Endodermal cell (in vitro differentiated cells): ENCODE measurements at regions not wholly inside any gene's neighbourhood (a gene's known extent, or its start where the extent isn't known, plus 50 kb on each side); places are given as distances from the start of the nearest gene placed in this dataset.

Experiments used
- DNase-seq: peaks from one replicate; pipeline ENCODE4 v3.0.0-alpha.2; 2017
- H3K27ac ChIP-seq: 2 replicates; pipeline ENCODE4 v1.5.1; 2013; ENCODE audit warnings: mild to moderate bottlenecking, low read depth, low read length, moderate library complexity
- H3K27me3 ChIP-seq: 2 replicates; pipeline ENCODE4 v1.6.1; 2013; ENCODE audit warnings: mild to moderate bottlenecking, low read length, moderate library complexity; ENCODE audit not compliant: insufficient read depth, control insufficient read depth, poor library complexity, severe bottlenecking
- H3K36me3 ChIP-seq: 2 replicates; pipeline ENCODE4 v1.7.0; 2013; ENCODE audit warnings: mild to moderate bottlenecking, low read length, moderate library complexity; ENCODE audit not compliant: control insufficient read depth, insufficient read depth
- H3K4me1 ChIP-seq: one replicate; pipeline ENCODE4 v1.7.0; 2013; ENCODE audit warnings: low read length; ENCODE audit not compliant: control insufficient read depth, insufficient read depth
- H3K4me3 ChIP-seq: 2 replicates; pipeline ENCODE4 v1.5.1; 2013; ENCODE audit warnings: mild to moderate bottlenecking, low read length, moderate library complexity
- H3K9ac ChIP-seq: 2 replicates; pipeline ENCODE4 v1.6.1; 2013; ENCODE audit warnings: mild to moderate bottlenecking, low read length, moderate library complexity; ENCODE audit not compliant: poor library complexity, severe bottlenecking; ENCODE audit errors: extremely low read depth
- H3K9me3 ChIP-seq: 2 replicates; pipeline ENCODE4 v1.6.1; 2013; ENCODE audit warnings: mild to moderate bottlenecking, low read length, moderate library complexity; ENCODE audit not compliant: control insufficient read depth
- H3K27ac Mint-ChIP-seq: 2 replicates; pipeline ENCODE4 v1.8.0; 2020; ENCODE audit warnings: mixed read lengths
- H3K27me3 Mint-ChIP-seq: 2 replicates; pipeline ENCODE4 v1.8.0; 2021; ENCODE audit warnings: mild to moderate bottlenecking, mixed read lengths; ENCODE audit not compliant: insufficient read depth
- H3K36me3 Mint-ChIP-seq: 2 replicates; pipeline ENCODE4 v1.8.0; 2020; ENCODE audit warnings: low read depth, mixed read lengths
- H3K4me1 Mint-ChIP-seq: 2 replicates; pipeline ENCODE4 v1.8.0; 2020; ENCODE audit warnings: mixed read lengths
- H3K4me3 Mint-ChIP-seq: 2 replicates; pipeline ENCODE4 v1.8.0; 2020; ENCODE audit warnings: mild to moderate bottlenecking, moderate library complexity, mixed read lengths
- H3K9me3 Mint-ChIP-seq: 2 replicates; pipeline ENCODE4 v1.8.0; 2020; ENCODE audit warnings: mild to moderate bottlenecking, mixed read lengths
- WGBS, 2 experiments: methylation state at CpG; one replicate each; pipeline versions ENCODE4 v1.1.5 to v1.1.7; 2013; ENCODE audit warnings: missing lambda C conversion rate in 2 of 2, mixed read lengths in 1 of 2; ENCODE audit not compliant: insufficient coverage in 1 of 2, insufficient read length in 1 of 2; 5-methylcytosine and 5-hydroxymethylcytosine counted together
- TF ChIP-seq, protein P1 (sequence below): fragments of 200-600 bp; sonication (generic); conservative IDR thresholded peaks from 2 replicates; pipeline ENCODE4 v1.5.0; 2021; ENCODE audit warnings: antibody characterized with exemption, mild to moderate bottlenecking

DNA sequence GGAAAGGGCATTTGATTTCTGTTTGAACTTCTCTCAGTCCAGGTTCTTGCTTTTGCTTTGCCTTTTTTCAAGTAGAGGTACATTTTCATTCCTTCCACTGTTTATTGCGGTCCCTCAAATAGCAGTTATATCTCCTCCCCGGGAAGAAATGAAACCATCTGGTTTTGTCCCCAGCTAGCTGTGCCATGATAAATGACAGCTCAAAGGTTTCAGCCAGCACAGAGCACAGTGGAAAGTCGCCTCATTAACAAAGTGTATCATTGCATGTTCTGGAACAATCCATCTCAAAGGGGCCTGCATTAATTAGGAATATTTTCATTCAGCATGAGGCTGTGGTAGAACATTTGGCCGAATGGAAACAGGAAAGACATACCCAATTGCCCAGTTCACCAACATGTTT, 146.0 kb downstream of the EDN3 start:
- TF ChIP-seq, protein P1, sequence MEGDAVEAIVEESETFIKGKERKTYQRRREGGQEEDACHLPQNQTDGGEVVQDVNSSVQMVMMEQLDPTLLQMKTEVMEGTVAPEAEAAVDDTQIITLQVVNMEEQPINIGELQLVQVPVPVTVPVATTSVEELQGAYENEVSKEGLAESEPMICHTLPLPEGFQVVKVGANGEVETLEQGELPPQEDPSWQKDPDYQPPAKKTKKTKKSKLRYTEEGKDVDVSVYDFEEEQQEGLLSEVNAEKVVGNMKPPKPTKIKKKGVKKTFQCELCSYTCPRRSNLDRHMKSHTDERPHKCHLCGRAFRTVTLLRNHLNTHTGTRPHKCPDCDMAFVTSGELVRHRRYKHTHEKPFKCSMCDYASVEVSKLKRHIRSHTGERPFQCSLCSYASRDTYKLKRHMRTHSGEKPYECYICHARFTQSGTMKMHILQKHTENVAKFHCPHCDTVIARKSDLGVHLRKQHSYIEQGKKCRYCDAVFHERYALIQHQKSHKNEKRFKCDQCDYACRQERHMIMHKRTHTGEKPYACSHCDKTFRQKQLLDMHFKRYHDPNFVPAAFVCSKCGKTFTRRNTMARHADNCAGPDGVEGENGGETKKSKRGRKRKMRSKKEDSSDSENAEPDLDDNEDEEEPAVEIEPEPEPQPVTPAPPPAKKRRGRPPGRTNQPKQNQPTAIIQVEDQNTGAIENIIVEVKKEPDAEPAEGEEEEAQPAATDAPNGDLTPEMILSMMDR, result no peak
- DNase-seq, result no peak
- Histone ChIP-seq H3K36me3 (no peaks in the 10 kb centered on the region), H3K4me3 (no peak overlapping the region), H3K9ac (no peak overlapping the region), H3K27me3 (peaks cover 16% of the 10 kb centered on the region), H3K9me3 (no peaks in the 10 kb centered on the region), H3K4me1 (no peaks in the 10 kb centered on the region), H3K27ac (no peak overlapping the region)
- H3K4me3 Mint-ChIP-seq, result no peak overlapping the region
- no peaks in the 10 kb centered on the region for H3K36me3 Mint-ChIP-seq
- no peaks in the 10 kb centered on the region for H3K9me3 Mint-ChIP-seq
- no peaks in the 10 kb centered on the region for H3K4me1 Mint-ChIP-seq
- peaks cover 23% of the 10 kb centered on the region for H3K27me3 Mint-ChIP-seq
- WGBS, 2 experiments, result 93% methylated on average over 4 of the region's 4 CpGs
- no peak overlapping the region for H3K27ac Mint-ChIP-seq

DNA sequence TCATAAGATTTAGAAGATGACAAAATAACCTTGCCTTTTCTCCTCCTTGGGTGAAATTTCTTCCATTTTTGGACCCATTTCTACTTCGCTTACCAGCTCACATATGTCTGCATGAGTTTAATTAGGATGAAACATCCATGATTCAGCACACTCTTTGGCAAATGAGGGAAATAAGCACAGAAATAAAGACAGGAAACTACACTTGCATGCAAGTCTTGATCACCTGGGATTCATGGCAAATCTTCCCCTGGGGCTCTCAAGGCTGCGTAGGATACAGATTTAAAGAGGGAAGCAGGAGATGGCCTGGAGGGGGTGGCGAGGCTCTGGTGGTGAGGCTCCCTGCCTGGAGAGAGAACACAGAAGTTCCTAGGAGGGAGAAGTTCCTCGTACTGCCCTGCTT, 147.8 kb downstream of the EDN3 start:
- 81 to 87% methylated on average over 4 of the region's 4 CpGs for WGBS, 2 experiments
- no peak overlapping the region for H3K4me3 Mint-ChIP-seq
- H3K27ac Mint-ChIP-seq, result no peak overlapping the region
- H3K36me3 Mint-ChIP-seq, result no peaks in the 10 kb centered on the region
- Histone ChIP-seq H3K27me3 (peaks cover 6% of the 10 kb centered on the region), H3K9ac (no peak overlapping the region), H3K4me3 (no peak overlapping the region), H3K4me1 (peaks cover 1% of the 10 kb centered on the region), H3K36me3 (no peaks in the 10 kb centered on the region), H3K9me3 (no peaks in the 10 kb centered on the region), H3K27ac (no peak overlapping the region)
- TF ChIP-seq, protein P1, result no peak
- DNase-seq, result no peak
- no peaks in the 10 kb centered on the region for H3K9me3 Mint-ChIP-seq
- H3K27me3 Mint-ChIP-seq, result peaks cover 24% of the 10 kb centered on the region
- peaks cover under 1% of the 10 kb centered on the region for H3K4me1 Mint-ChIP-seq

DNA sequence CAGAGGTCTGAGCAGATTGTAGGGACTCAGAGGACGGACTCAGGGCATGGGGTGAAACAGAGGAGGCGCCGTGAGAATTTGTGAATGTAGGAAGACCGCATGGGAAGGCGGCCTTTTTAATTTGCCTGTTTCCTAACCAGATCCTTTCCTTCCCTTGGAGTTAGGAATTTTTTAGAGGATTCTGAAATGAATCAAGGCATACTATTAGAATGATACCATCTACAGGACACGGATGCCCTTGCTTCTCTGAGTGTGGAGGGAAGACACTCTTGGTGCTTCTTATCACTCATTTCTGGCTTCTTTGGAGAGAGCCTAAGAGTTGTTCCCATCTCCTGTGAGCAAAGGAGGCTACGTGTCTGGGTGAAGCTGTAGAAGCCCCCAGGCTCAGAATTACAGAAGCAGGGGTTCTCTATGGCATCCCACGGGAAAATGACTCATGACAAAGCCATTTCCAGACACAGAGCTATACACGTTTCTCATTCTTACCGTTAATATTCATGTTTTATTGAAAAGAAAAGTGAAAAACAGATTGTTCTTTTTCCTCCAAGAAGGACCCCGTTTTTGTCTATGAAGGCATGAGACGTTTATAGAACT, 148.5 kb downstream of the EDN3 start:
- TF ChIP-seq, protein P1, result no peak
- WGBS, 2 experiments, result 88 to 91% methylated on average over 9 to 12 of the region's 12 CpGs

More for the DNA sequence above, 148.5 kb downstream of the EDN3 start:
- Mint-ChIP-seq H3K27ac (no peak overlapping the region), H3K9me3 (no peaks in the 10 kb centered on the region), H3K4me3 (no peak overlapping the region), H3K36me3 (no peaks in the 10 kb centered on the region), H3K4me1 (peaks cover 7% of the 10 kb centered on the region), H3K27me3 (peaks cover 24% of the 10 kb centered on the region)
- Histone ChIP-seq H3K9ac (no peak overlapping the region), H3K4me1 (peaks cover 8% of the 10 kb centered on the region), H3K27me3 (peaks cover under 1% of the 10 kb centered on the region), H3K4me3 (no peak overlapping the region), H3K27ac (no peak overlapping the region), H3K9me3 (no peaks in the 10 kb centered on the region), H3K36me3 (no peaks in the 10 kb centered on the region)
- no peak for DNase-seq
